H1 (cell line): ENCODE measurements at regions not wholly inside any gene's neighbourhood (a gene's known extent, or its start where the extent isn't known, plus 50 kb on each side); places are given as distances from the start of the nearest gene placed in this dataset.

Experiments used
- CTCF ChIA-PET: fragments of 300-600 bp; sonication (Branson Sonifier 250); formaldehyde crosslinking; loops from one replicate; lab custom pipeline; 2021; ENCODE audit not compliant: partially characterized antibody; lab: Charles Lee
- POLR2A ChIA-PET: fragments of 300-600 bp; sonication (Branson Sonifier 250); formaldehyde crosslinking; loops from one replicate; lab custom pipeline; 2021; ENCODE audit warnings: inconsistent platforms; ENCODE audit not compliant: partially characterized antibody; lab: Charles Lee
- DNase-seq, 2 experiments: peaks; one replicate each; pipeline versions ENCODE4 v3.0.0 to v3.0.0-alpha.2; 2010 to 2022; ENCODE audit warnings: low spot score in 2 of 2, low read depth in 1 of 2, mixed read lengths in 1 of 2
- FAIRE-seq: peaks from 2 replicates; lab custom pipeline; 2011; peaks lifted over from hg19 to GRCh38; lab: Jason Lieb, UNC
- H2AFZ ChIP-seq: 2 replicates; pipeline ENCODE4 v1.8.1; 2012; ENCODE audit warnings: low read length, inconsistent platforms
- H2AK5ac ChIP-seq: 2 replicates; pipeline ENCODE4 v1.6.1; 2013; ENCODE audit warnings: low read depth, low read length
- H2BK120ac ChIP-seq: replicated peaks from 2 replicates; pipeline ENCODE3; 2013; ENCODE audit warnings: low read depth, low read length, inconsistent platforms
- H2BK12ac ChIP-seq: 2 replicates; pipeline ENCODE4 v1.6.1; 2013; ENCODE audit warnings: low read depth, low read length
- H2BK15ac ChIP-seq: 2 replicates; pipeline ENCODE4 v1.6.1; 2013; ENCODE audit warnings: low read length
- H2BK20ac ChIP-seq: 2 replicates; pipeline ENCODE4 v1.6.1; 2013; ENCODE audit warnings: low read length
- H2BK5ac ChIP-seq: 2 replicates; pipeline ENCODE4 v1.6.1; 2013; ENCODE audit warnings: low read depth, low read length
- H3K14ac ChIP-seq: 2 replicates; pipeline ENCODE4 v1.6.1; 2013; ENCODE audit warnings: inconsistent platforms; ENCODE audit not compliant: insufficient read length
- H3K18ac ChIP-seq: 2 replicates; pipeline ENCODE4 v1.6.1; 2013; ENCODE audit warnings: low read length; ENCODE audit errors: extremely low read depth
- H3K23ac ChIP-seq: 2 replicates; pipeline ENCODE4 v1.6.1; 2013; ENCODE audit warnings: inconsistent platforms; ENCODE audit not compliant: insufficient read length
- H3K23me2 ChIP-seq: 2 replicates; pipeline ENCODE4 v1.6.1; 2013; ENCODE audit warnings: low read depth, low read length
- H3K27ac ChIP-seq: 2 replicates; pipeline ENCODE4 v1.6.1; 2011; ENCODE audit warnings: low read depth, low read length, inconsistent platforms
- H3K27me3 ChIP-seq, 4 experiments: replicated peaks in 1 of 4; 1 replicate in 1 of 4; 2 replicates in 3 of 4; pipeline versions ENCODE4 v1.6.1 to v1.8.1; 2011 to 2013; ENCODE audit warnings: low read length in 3 of 4, mild to moderate bottlenecking in 3 of 4, inconsistent platforms in 2 of 4, mixed read lengths in 2 of 4, moderate library complexity in 1 of 4; ENCODE audit not compliant: control insufficient read depth in 3 of 4, insufficient read depth in 3 of 4; ENCODE audit errors: extremely low read depth in 1 of 4
- H3K36me3 ChIP-seq, 4 experiments: 2 replicates each; pipeline versions ENCODE4 v1.6.1 to v1.8.1; 2011 to 2013; ENCODE audit warnings: mild to moderate bottlenecking in 4 of 4, low read length in 3 of 4, moderate library complexity in 2 of 4, control low read depth in 1 of 4, inconsistent platforms in 1 of 4; ENCODE audit not compliant: insufficient read depth in 4 of 4, control insufficient read depth in 2 of 4
- H3K4ac ChIP-seq: replicated peaks from 2 replicates; pipeline ENCODE3; 2013; ENCODE audit warnings: low read length, low read depth, mixed read lengths, inconsistent platforms; ENCODE audit not compliant: insufficient read length
- H3K4me1 ChIP-seq, 4 experiments: replicated peaks in 1 of 4; 1 replicate in 1 of 4; 2 replicates in 3 of 4; pipeline versions ENCODE4 v1.6.1 to v1.8.1; 2011 to 2013; ENCODE audit warnings: low read length in 3 of 4, inconsistent platforms in 2 of 4, mixed read lengths in 1 of 4; ENCODE audit not compliant: insufficient read depth in 4 of 4, control insufficient read depth in 3 of 4
- H3K4me2 ChIP-seq, 2 experiments: 2 replicates each; pipeline versions ENCODE4 v1.6.1 to v1.8.1; 2011 to 2013; ENCODE audit warnings: low read depth in 2 of 2, low read length in 2 of 2, control low read depth in 1 of 2, inconsistent platforms in 1 of 2, mild to moderate bottlenecking in 1 of 2; ENCODE audit not compliant: insufficient read depth in 1 of 2
- H3K4me3 ChIP-seq, 4 experiments: fragments of 200-600, 300-600 bp in 1 of 4; sonication (generic), shearing (Covaris generic), sonication (Bioruptor Twin) in 1 of 4; 2 replicates each; pipeline versions ENCODE4 v1.5.1 to v1.8.1; 2011 to 2016; ENCODE audit warnings: low read length in 4 of 4, low read depth in 3 of 4, control low read depth in 2 of 4, inconsistent platforms in 2 of 4, mild to moderate bottlenecking in 2 of 4, mixed read lengths in 1 of 4, moderate library complexity in 1 of 4; ENCODE audit not compliant: insufficient read depth in 2 of 4; ENCODE audit errors: extremely low read depth in 1 of 4
- H3K56ac ChIP-seq: replicated peaks from 2 replicates; pipeline ENCODE3; 2013; ENCODE audit warnings: low read depth, mild to moderate bottlenecking, mixed read lengths, low read length, inconsistent platforms; ENCODE audit not compliant: insufficient read length
- H3K79me1 ChIP-seq: 2 replicates; pipeline ENCODE4 v1.6.1; 2013; ENCODE audit warnings: low read depth, low read length, control low read depth
- H3K79me2 ChIP-seq, 2 experiments: 2 replicates each; pipeline versions ENCODE4 v1.6.1 to v1.8.1; 2012 to 2013; ENCODE audit warnings: low read length in 2 of 2, mild to moderate bottlenecking in 2 of 2, inconsistent platforms in 1 of 2; ENCODE audit not compliant: insufficient read depth in 2 of 2, control insufficient read depth in 1 of 2
- H3K9ac ChIP-seq, 4 experiments: replicated peaks in 1 of 4; 1 replicate in 1 of 4; 2 replicates in 3 of 4; pipeline versions ENCODE4 v1.6.1 to v1.8.1; 2011 to 2013; ENCODE audit warnings: low read depth in 3 of 4, low read length in 3 of 4, control low read depth in 2 of 4, mild to moderate bottlenecking in 2 of 4, moderate library complexity in 2 of 4, inconsistent platforms in 1 of 4; ENCODE audit errors: extremely low read depth in 1 of 4
- H3K9me3 ChIP-seq, 2 experiments: 2 replicates each; pipeline versions ENCODE4 v1.6.1 to v1.8.1; 2012 to 2013; ENCODE audit warnings: mild to moderate bottlenecking in 2 of 2, moderate library complexity in 2 of 2, control low read depth in 1 of 2, inconsistent platforms in 1 of 2, low read depth in 1 of 2, low read length in 1 of 2, mixed read lengths in 1 of 2; ENCODE audit not compliant: insufficient read depth in 2 of 2
- H4K20me1 ChIP-seq, 2 experiments: replicated peaks in 1 of 2; 2 replicates each; pipeline versions ENCODE3 to v1.8.1; 2011 to 2013; ENCODE audit warnings: inconsistent platforms in 2 of 2, low read length in 2 of 2, mild to moderate bottlenecking in 1 of 2; ENCODE audit not compliant: insufficient read depth in 2 of 2, control insufficient read depth in 1 of 2
- H4K5ac ChIP-seq: 2 replicates; pipeline ENCODE4 v1.6.1; 2013; ENCODE audit warnings: low read length, low read depth, mixed read lengths, inconsistent platforms; ENCODE audit not compliant: insufficient read length
- H4K8ac ChIP-seq: 2 replicates; pipeline ENCODE4 v1.8.0; 2013; ENCODE audit warnings: mild to moderate bottlenecking, moderate library complexity, low read length, inconsistent platforms; ENCODE audit not compliant: insufficient read depth; ENCODE audit errors: extremely low read depth
- H4K91ac ChIP-seq: replicated peaks from 2 replicates; pipeline ENCODE3; 2013; ENCODE audit warnings: low read length, mixed read lengths, inconsistent platforms; ENCODE audit not compliant: insufficient read length
- ATF3 ChIP-seq: IDR thresholded peaks from 2 replicates; pipeline ENCODE4 v1.6.1; 2011; ENCODE audit warnings: low read depth, mild to moderate bottlenecking, low read length; ENCODE audit not compliant: insufficient read depth
- CBX5 ChIP-seq: fragments of 300-800, 300-1000 bp; sonication (generic); IDR thresholded peaks from 2 replicates; pipeline ENCODE4 v1.7.1; 2016; ENCODE audit warnings: antibody characterized with exemption, low read length, low read depth
- EZH2 ChIP-seq: fragments of 200-600 bp; sonication (generic); IDR thresholded peaks from 2 replicates; pipeline ENCODE4 v1.7.1; 2012; ENCODE audit warnings: low read depth, mild to moderate bottlenecking, moderate library complexity, low read length, inconsistent platforms; ENCODE audit not compliant: severe bottlenecking
- POLR2A ChIP-seq, 2 experiments: IDR thresholded peaks; 1 replicate in 1 of 2; 2 replicates in 1 of 2; pipeline ENCODE4 v1.6.1; 2011; ENCODE audit warnings: low read depth in 2 of 2, low read length in 2 of 2, mild to moderate bottlenecking in 2 of 2; ENCODE audit errors: control extremely low read depth in 1 of 2
- SIN3A ChIP-seq, 2 experiments: IDR thresholded peaks in 1 of 2; conservative IDR thresholded peaks in 1 of 2; 2 replicates each; pipeline ENCODE4 v1.6.1; 2011 to 2012; ENCODE audit warnings: low read length in 2 of 2, improper control_type of control experiment in 1 of 2, low read depth in 1 of 2, mild to moderate bottlenecking in 1 of 2
- WGBS, 2 experiments: shearing (Covaris generic) in 1 of 2; methylation state at CpG; one replicate each; pipeline versions ENCODE4 v1.1.6 to v1.1.7; 2013 to 2015; ENCODE audit warnings: low lambda C conversion rate in 2 of 2, mixed read lengths in 2 of 2, inconsistent platforms in 1 of 2, low coverage in 1 of 2, missing lambda C conversion rate in 1 of 2; ENCODE audit not compliant: insufficient replicate concordance in 2 of 2, insufficient coverage in 1 of 2, insufficient read length in 1 of 2; ENCODE audit errors: extremely low coverage in 1 of 2, missing lambda C conversion rate in 1 of 2; 5-methylcytosine and 5-hydroxymethylcytosine counted together

- 92% methylated on average over 4 of the region's 4 CpGs; no CpG with 5 or more reads in 1 of the 2 experiments for WGBS, 2 experiments
- no peak overlapping the region for H3K18ac ChIP-seq
- H2BK12ac ChIP-seq = no peak overlapping the region
- no peaks in the 10 kb centered on the region for H3K79me1 ChIP-seq
- no peaks in the 10 kb centered on the region for H3K9me3 ChIP-seq
- ChIA-PET CTCF (no interaction called here), POLR2A (no interaction called here)
- no peak overlapping the region for H2BK20ac ChIP-seq
- no peaks in the 10 kb centered on the region for H3K79me2 ChIP-seq
- H2BK15ac ChIP-seq = no peak overlapping the region
- H3K56ac ChIP-seq = no peak overlapping the region
- H4K91ac ChIP-seq = no peak overlapping the region
- no peak overlapping the region for H3K4me2 ChIP-seq
- no peak overlapping the region for H3K23ac ChIP-seq
- H3K4me1 ChIP-seq = no peaks in the 10 kb centered on the region
- TF ChIP-seq ATF3 (no peak), SIN3A (conservative IDR thresholded peaks at IDR 0.05 in 1 of 2, IDR thresholded peaks at IDR 0.05 in 1 of 2; ENCODE audit: low read depth in 1 of 2, low read length in 2 of 2) (no peak), EZH2 (no peak), CBX5 (no peak), POLR2A (IDR thresholded peaks at IDR 0.05; ENCODE audit: control extremely low read depth in 1 of 2, low read depth in 2 of 2, low read length in 2 of 2) (no peak)
- no peaks in the 10 kb centered on the region for H3K23me2 ChIP-seq
- DNase-seq (no peak), FAIRE-seq (no peak)
- no peak overlapping the region for H4K8ac ChIP-seq
- no peak overlapping the region for H3K4ac ChIP-seq
- H3K27ac ChIP-seq = no peak overlapping the region
- no peaks in the 10 kb centered on the region for H3K36me3 ChIP-seq
- no peak overlapping the region for H4K5ac ChIP-seq
- H2AK5ac ChIP-seq = no peak overlapping the region
- no peak overlapping the region for H2BK120ac ChIP-seq
- H3K14ac ChIP-seq = no peak overlapping the region
- no peaks in the 10 kb centered on the region for H3K27me3 ChIP-seq
- no peak overlapping the region for H3K4me3 ChIP-seq
- no peaks in the 10 kb centered on the region for H4K20me1 ChIP-seq
- H3K9ac ChIP-seq = no peak overlapping the region
- no peak overlapping the region for H2AFZ ChIP-seq
- H2BK5ac ChIP-seq = no peak overlapping the region
Measured at GRCh38 chr5:21685522-21685921, 1167.6 kb downstream of the CDH12 start.
